Cardiac muscle cell (in vitro differentiated cells and primary cell): ENCODE measurements at regions not wholly inside any gene's neighbourhood (a gene's known extent, or its start where the extent isn't known, plus 50 kb on each side); places are given as distances from the start of the nearest gene placed in this dataset.

ENCODE experiments used
- DNase-seq, 2 donors: peaks; one replicate each; pipeline versions ENCODE4 v3.0.0 to v3.0.0-alpha.2; 2010 to 2017; ENCODE audit warnings: low read depth in 1 of 2, low spot score in 1 of 2
- H3K27ac ChIP-seq: fragments of 200-600 bp; sonication (generic); 2 replicates; pipeline ENCODE4 v1.5.1; 2016
- H3K27me3 ChIP-seq: fragments of 200-600 bp; sonication (generic); 2 replicates; pipeline ENCODE4 v1.6.0; 2016; ENCODE audit warnings: control low read depth
- H3K36me3 ChIP-seq: fragments of 200-600 bp; sonication (generic); 2 replicates; pipeline ENCODE4 v1.5.1; 2016; ENCODE audit warnings: control low read depth
- H3K4me1 ChIP-seq: fragments of 200-600 bp; sonication (generic); 2 replicates; pipeline ENCODE4 v1.8.1; 2017; ENCODE audit warnings: low read depth, mild to moderate bottlenecking, mixed run types
- H3K4me3 ChIP-seq: fragments of 200-600 bp; sonication (generic); 2 replicates; pipeline ENCODE4 v1.5.1; 2016; ENCODE audit warnings: mild to moderate bottlenecking
- H3K9me3 ChIP-seq: fragments of 200-600 bp; sonication (generic); 2 replicates; pipeline ENCODE4 v1.5.1; 2017; ENCODE audit warnings: low read depth, mild to moderate bottlenecking, control low read depth
- TF ChIP-seq, protein P1 (sequence below): IDR thresholded peaks from 2 replicates; pipeline ENCODE4 v1.5.1; 2012; ENCODE audit warnings: low read depth, mild to moderate bottlenecking, low read length

DNA sequence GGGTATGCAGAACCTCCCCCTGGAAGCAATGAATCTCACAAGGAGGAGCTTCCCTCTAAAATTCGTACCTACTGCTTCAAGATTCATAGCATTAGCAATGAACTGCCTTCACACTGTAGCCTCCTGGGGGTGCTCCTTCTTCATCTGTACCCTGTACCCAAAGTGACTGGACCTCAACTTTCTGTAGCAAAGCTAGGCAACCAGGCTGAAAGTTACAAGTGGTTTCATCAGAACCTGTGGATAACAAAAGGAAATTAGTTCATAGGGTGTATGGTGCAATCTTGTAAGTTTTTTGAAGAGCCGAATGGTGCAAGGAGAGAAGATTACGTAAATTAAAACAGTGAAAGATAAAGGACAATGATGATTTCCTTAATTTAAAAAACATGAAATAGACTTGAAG, 1541.7 kb upstream of the FLRT2 start:
- DNase-seq = peak in 1 of 2 donors; percentile 83
- Histone ChIP-seq H3K27ac (no peak overlapping the region), H3K27me3 (no peaks in the 10 kb centered on the region), H3K4me3 (no peak overlapping the region), H3K4me1 (no peaks in the 10 kb centered on the region), H3K9me3 (no peaks in the 10 kb centered on the region), H3K36me3 (no peaks in the 10 kb centered on the region)
- TF ChIP-seq, protein P1, sequence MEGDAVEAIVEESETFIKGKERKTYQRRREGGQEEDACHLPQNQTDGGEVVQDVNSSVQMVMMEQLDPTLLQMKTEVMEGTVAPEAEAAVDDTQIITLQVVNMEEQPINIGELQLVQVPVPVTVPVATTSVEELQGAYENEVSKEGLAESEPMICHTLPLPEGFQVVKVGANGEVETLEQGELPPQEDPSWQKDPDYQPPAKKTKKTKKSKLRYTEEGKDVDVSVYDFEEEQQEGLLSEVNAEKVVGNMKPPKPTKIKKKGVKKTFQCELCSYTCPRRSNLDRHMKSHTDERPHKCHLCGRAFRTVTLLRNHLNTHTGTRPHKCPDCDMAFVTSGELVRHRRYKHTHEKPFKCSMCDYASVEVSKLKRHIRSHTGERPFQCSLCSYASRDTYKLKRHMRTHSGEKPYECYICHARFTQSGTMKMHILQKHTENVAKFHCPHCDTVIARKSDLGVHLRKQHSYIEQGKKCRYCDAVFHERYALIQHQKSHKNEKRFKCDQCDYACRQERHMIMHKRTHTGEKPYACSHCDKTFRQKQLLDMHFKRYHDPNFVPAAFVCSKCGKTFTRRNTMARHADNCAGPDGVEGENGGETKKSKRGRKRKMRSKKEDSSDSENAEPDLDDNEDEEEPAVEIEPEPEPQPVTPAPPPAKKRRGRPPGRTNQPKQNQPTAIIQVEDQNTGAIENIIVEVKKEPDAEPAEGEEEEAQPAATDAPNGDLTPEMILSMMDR = peak; percentile 39

DNA sequence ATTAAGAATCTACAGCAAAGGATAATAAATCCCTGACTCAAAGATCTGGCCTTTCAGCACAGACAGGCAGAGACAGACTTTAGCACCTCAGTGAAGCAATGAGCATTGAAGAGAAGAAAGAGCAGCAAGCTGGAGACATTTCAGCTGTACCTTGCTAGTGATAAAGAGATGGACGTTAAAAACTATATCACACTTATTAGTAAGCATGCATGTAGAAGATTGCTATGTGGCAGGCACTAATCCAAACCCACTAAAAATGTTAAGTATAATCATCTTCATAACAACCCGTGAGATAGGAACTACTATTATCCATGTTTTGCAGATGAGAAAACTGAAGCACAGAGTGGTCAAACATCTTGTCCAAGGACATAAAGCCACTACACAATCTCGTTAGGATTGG, 1538.3 kb upstream of the FLRT2 start:
- Histone ChIP-seq H3K27me3 (no peaks in the 10 kb centered on the region), H3K36me3 (no peaks in the 10 kb centered on the region), H3K9me3 (no peaks in the 10 kb centered on the region), H3K4me3 (no peak overlapping the region), H3K27ac (no peak overlapping the region), H3K4me1 (no peaks in the 10 kb centered on the region)
- TF ChIP-seq, protein P1 = no peak
- DNase-seq = no peak

DNA sequence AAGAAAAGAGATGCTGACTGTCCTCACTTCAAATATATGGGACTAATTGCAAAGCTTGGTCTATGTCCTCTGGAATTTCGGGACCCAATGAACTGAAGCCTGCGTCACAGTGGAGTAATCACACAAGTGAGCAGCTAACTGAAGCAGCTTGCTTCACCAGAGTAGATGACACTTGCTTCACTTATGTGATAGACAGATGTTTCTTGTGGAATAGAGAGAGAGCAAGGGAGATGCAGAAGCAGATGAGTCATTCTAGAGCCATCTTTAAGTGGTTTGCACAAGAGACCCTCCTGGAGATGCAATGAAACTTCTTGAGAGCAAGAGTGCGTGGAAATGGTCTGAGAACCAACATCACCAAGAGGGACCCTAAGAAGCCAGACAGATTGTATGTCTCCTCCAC, 1537.1 kb upstream of the FLRT2 start:
- Histone ChIP-seq H3K4me1 (no peaks in the 10 kb centered on the region), H3K36me3 (no peaks in the 10 kb centered on the region), H3K4me3 (no peak overlapping the region), H3K27me3 (no peaks in the 10 kb centered on the region), H3K27ac (no peak overlapping the region), H3K9me3 (no peaks in the 10 kb centered on the region)
- DNase-seq = no peak
- TF ChIP-seq, protein P1 = no peak

DNA sequence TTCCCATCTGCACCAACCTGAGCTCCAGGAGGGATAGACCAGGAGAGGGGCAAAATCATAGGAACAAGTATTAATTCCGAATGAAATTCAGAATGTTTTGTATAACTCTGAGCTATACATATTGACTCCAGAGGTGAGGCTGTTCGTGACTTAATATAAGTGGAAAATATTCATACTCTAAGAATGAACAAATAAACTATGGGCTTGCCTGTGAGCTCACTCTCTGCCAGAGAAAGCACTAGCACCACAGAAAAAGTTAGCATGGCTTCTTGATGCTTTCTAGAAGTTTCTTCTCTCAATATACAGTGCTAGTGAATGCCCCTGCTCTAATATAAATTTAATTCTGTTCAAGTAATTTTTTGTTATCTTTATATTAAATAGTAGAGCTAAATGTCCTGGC, 1536.4 kb upstream of the FLRT2 start:
- no peak for DNase-seq
- TF ChIP-seq, protein P1 = no peak
- H3K36me3 ChIP-seq = no peaks in the 10 kb centered on the region
- no peaks in the 10 kb centered on the region for H3K27me3 ChIP-seq
- H3K4me3 ChIP-seq = no peak overlapping the region
- H3K4me1 ChIP-seq = no peaks in the 10 kb centered on the region
- H3K27ac ChIP-seq = no peak overlapping the region
- H3K9me3 ChIP-seq = no peaks in the 10 kb centered on the region

DNA sequence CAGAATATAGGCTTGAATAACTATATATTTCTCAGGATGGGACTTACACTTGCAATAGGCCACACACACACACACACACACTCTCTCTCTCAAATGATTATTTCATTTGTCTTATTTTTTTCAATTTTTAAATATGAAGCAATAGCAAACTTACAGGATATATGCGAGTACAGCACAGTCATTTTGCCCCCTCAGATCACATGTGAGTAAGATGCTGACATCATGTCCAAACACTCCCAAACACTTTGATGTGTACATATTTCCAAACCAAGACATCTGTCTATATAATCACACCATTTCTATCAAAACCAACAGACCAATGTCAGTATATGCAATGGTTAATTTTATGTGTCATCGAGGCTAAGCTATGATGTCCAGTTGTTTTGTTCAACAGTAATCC, 1535.9 kb upstream of the FLRT2 start:
- Histone ChIP-seq H3K27ac (no peak overlapping the region), H3K36me3 (no peaks in the 10 kb centered on the region), H3K4me3 (no peak overlapping the region), H3K4me1 (no peaks in the 10 kb centered on the region), H3K9me3 (no peaks in the 10 kb centered on the region), H3K27me3 (no peaks in the 10 kb centered on the region)
- TF ChIP-seq, protein P1 = no peak
- DNase-seq = peak in 1 of 2 donors; percentile 18

DNA sequence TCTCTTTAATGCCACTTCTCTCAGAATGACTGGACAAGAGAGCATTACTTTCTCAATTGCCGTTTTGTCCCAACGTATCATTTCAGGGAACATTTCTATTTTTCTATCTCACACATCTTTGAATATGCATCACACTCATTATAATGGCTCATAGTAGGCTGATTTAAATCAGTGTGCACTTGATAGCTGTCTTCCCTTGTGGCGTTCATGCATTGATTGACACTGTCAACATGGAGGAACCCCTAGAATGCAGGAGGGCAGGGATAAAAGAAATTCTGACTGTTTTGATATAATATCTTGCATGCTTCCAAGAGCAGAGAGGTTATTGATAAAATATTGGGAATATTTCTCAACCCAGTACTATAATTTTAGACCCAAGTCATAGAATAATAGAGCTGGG, 1528.9 kb upstream of the FLRT2 start:
- Histone ChIP-seq H3K9me3 (no peaks in the 10 kb centered on the region), H3K27ac (no peak overlapping the region)
- TF ChIP-seq, protein P1 = no peak

More for the DNA sequence above, 1528.9 kb upstream of the FLRT2 start:
- Histone ChIP-seq H3K36me3 (no peaks in the 10 kb centered on the region), H3K4me1 (no peaks in the 10 kb centered on the region), H3K27me3 (no peaks in the 10 kb centered on the region), H3K4me3 (no peak overlapping the region)
- no peak for DNase-seq
